BJ (cell line): ENCODE measurements at regions not wholly inside any gene's neighbourhood (a gene's known extent, or its start where the extent isn't known, plus 50 kb on each side); places are given as distances from the start of the nearest gene placed in this dataset.

Experiments used
- CTCF ChIA-PET: fragments of 350-600 bp; formaldehyde crosslinking; extraction: SDS; loops from one replicate; lab custom pipeline; 2021; ENCODE audit warnings: antibody characterized with exemption, inconsistent platforms; lab: Yijun Ruan, JAX
- POLR2A ChIA-PET: fragments of 300-600 bp; sonication (Branson Sonifier 250); formaldehyde crosslinking; extraction: SDS; loops from one replicate; lab custom pipeline; 2021; ENCODE audit warnings: antibody characterized with exemption; lab: Charles Lee
- DNase-seq: peaks from one replicate; pipeline ENCODE4 v3.0.0-alpha.2; 2011; ENCODE audit warnings: low read depth
- H3K27me3 ChIP-seq: 2 replicates; pipeline ENCODE4 v1.6.0; 2011; ENCODE audit warnings: low read length; ENCODE audit not compliant: control insufficient read depth, insufficient read depth
- H3K36me3 ChIP-seq: 2 replicates; pipeline ENCODE4 v1.5.1; 2011; ENCODE audit warnings: low read length; ENCODE audit not compliant: control insufficient read depth, insufficient read depth
- H3K4me3 ChIP-seq: 2 replicates; pipeline ENCODE4 v1.5.1; 2011; ENCODE audit warnings: low read depth, mild to moderate bottlenecking, control low read depth, low read length
- CTCF ChIP-seq: IDR thresholded peaks from 2 replicates; pipeline ENCODE4 v1.5.1; 2011; ENCODE audit warnings: low read depth, mild to moderate bottlenecking, control low read depth, inconsistent platforms, low read length, moderate library complexity; ENCODE audit not compliant: insufficient read depth

- ChIA-PET POLR2A (no interaction called here), CTCF (interaction anchor here (0.6 to 1.8 kb wide), 6 partner anchors 8 to 97 kb away, joined by 3 to 9 read pairs (median 3); no protein-coding TSS in a partner anchor)
- Histone ChIP-seq H3K36me3 (no peaks in the 10 kb centered on the region), H3K4me3 (no peak overlapping the region), H3K27me3 (no peaks in the 10 kb centered on the region)
- no peak for DNase-seq
- no peak for TF ChIP-seq CTCF
Observed at GRCh38 chr2:43131890-43132682, 94.3 kb downstream of the ZFP36L2 start.

- CTCF ChIA-PET: interaction anchor here (0.6 to 1.8 kb wide), 5 partner anchors 9 to 96 kb away, joined by 3 to 9 read pairs (median 3); no protein-coding TSS in a partner anchor
- peak; percentile 47 for DNase-seq
Observed at GRCh38 chr2:43131051-43131889, 95.1 kb downstream of the ZFP36L2 start.

GRCh38 chr2:43130548-43130875 lies 95.9 kb downstream of the ZFP36L2 start:
- no peaks in the 10 kb centered on the region for H3K36me3 ChIP-seq
- ChIA-PET POLR2A (no interaction called here), CTCF (interaction anchor here (0.7 to 1.8 kb wide), 2 partner anchors 10 to 91 kb away, joined by 3 to 9 read pairs; no protein-coding TSS in a partner anchor)
- DNase-seq: no peak
- TF ChIP-seq CTCF: no peak
- H3K4me3 ChIP-seq: no peak overlapping the region
- no peaks in the 10 kb centered on the region for H3K27me3 ChIP-seq

More at GRCh38 chr2:43131051-43131889, 95.1 kb downstream of the ZFP36L2 start:
- Histone ChIP-seq H3K4me3 (no peak overlapping the region), H3K36me3 (no peaks in the 10 kb centered on the region), H3K27me3 (no peaks in the 10 kb centered on the region)
- TF ChIP-seq CTCF: peak; percentile 37
- POLR2A ChIA-PET: interaction anchor here (0.5 kb wide), 1 partner anchor 18 kb away, joined by 6 read pairs; no protein-coding TSS in a partner anchor

GRCh38 chr2:43129676-43130547 lies 96.5 kb downstream of the ZFP36L2 start:
- Histone ChIP-seq H3K27me3 (no peaks in the 10 kb centered on the region), H3K4me3 (no peak overlapping the region), H3K36me3 (no peaks in the 10 kb centered on the region)
- TF ChIP-seq CTCF: no peak
- POLR2A ChIA-PET: interaction anchor here (0.6 kb wide), 1 partner anchor 36 kb away, joined by 9 read pairs; no protein-coding TSS in a partner anchor
- CTCF ChIA-PET: interaction anchor here (0.7 to 0.8 kb wide), 2 partner anchors 91 to 210 kb away, joined by 3 read pairs; no protein-coding TSS in a partner anchor
- DNase-seq: no peak
